SK-N-SH (cell line): ENCODE measurements at regions not wholly inside any gene's neighbourhood (a gene's known extent, or its start where the extent isn't known, plus 50 kb on each side); places are given as distances from the start of the nearest gene placed in this dataset.

Source experiments
- CTCF ChIA-PET: fragments of 300-600, 350-600 bp; formaldehyde crosslinking; extraction: SDS; loops from one replicate; lab custom pipeline; 2021; lab: Yijun Ruan, JAX
- POLR2A ChIA-PET: fragments of 350-600 bp; sonication (Branson Sonifier 250); formaldehyde crosslinking; extraction: SDS; loops from one replicate; lab custom pipeline; 2020; ENCODE audit warnings: antibody characterized with exemption, inconsistent platforms; lab: Yijun Ruan, JAX
- DNase-seq: peaks from one replicate; pipeline ENCODE4 v3.0.0; 2012
- H2AFZ ChIP-seq: fragments of 200-600 bp; sonication (generic); 2 replicates; pipeline ENCODE4 v1.8.1; 2016; ENCODE audit warnings: antibody characterized with exemption, mild to moderate bottlenecking, low read depth
- H3F3A ChIP-seq: fragments of 200-600 bp; sonication (generic); replicated peaks from 2 replicates; pipeline ENCODE3; 2016; ENCODE audit warnings: antibody characterized with exemption, mild to moderate bottlenecking; ENCODE audit not compliant: insufficient read depth
- H3K27ac ChIP-seq, 2 experiments: fragments of 200-500 bp in 1 of 2; fragments of 200-600 bp in 1 of 2; sonication (Bioruptor generic) in 1 of 2; sonication (generic), shearing (Covaris generic) in 1 of 2; 2 replicates each; pipeline versions ENCODE4 v1.5.1 to v1.6.1; 2014 to 2016; ENCODE audit warnings: low read depth in 2 of 2, inconsistent platforms in 1 of 2, low read length in 1 of 2, mild to moderate bottlenecking in 1 of 2, mixed read lengths in 1 of 2
- H3K27me3 ChIP-seq: fragments of 200-600 bp; sonication (generic), shearing (Covaris generic); 2 replicates; pipeline ENCODE4 v1.6.1; 2016; ENCODE audit warnings: mixed run types; ENCODE audit not compliant: insufficient read depth
- H3K36me3 ChIP-seq, 2 experiments: fragments of 200-500 bp in 1 of 2; fragments of 200-600 bp in 1 of 2; sonication (Bioruptor generic) in 1 of 2; sonication (generic) in 1 of 2; replicated peaks in 1 of 2; 2 replicates each; pipeline versions ENCODE3 to v1.5.1; 2014 to 2016; ENCODE audit warnings: low read length in 1 of 2, mild to moderate bottlenecking in 1 of 2; ENCODE audit not compliant: insufficient read depth in 2 of 2, control insufficient read depth in 1 of 2
- H3K4me1 ChIP-seq, 2 experiments: fragments of 200-500 bp in 1 of 2; fragments of 200-600 bp in 1 of 2; sonication (Bioruptor generic) in 1 of 2; sonication (generic), shearing (Covaris generic) in 1 of 2; 2 replicates each; pipeline versions ENCODE4 v1.5.1 to v1.6.1; 2014 to 2016; ENCODE audit warnings: low read depth in 1 of 2, low read length in 1 of 2, mixed run types in 1 of 2; ENCODE audit not compliant: insufficient read depth in 2 of 2, control insufficient read depth in 1 of 2
- H3K4me2 ChIP-seq: fragments of 200-600 bp; sonication (generic), shearing (Covaris generic); 2 replicates; pipeline ENCODE4 v1.6.1; 2017; ENCODE audit warnings: mixed run types
- H3K4me3 ChIP-seq, 2 experiments: fragments of 200-500 bp in 1 of 2; fragments of 200-600 bp in 1 of 2; sonication (Bioruptor generic) in 1 of 2; sonication (generic), shearing (Covaris generic) in 1 of 2; 2 replicates each; pipeline versions ENCODE4 v1.5.1 to v1.8.1; 2014 to 2016; ENCODE audit warnings: low read depth in 2 of 2, inconsistent platforms in 1 of 2, low read length in 1 of 2, mild to moderate bottlenecking in 1 of 2, mixed read lengths in 1 of 2, moderate library complexity in 1 of 2
- H3K79me2 ChIP-seq: fragments of 200-600 bp; sonication (generic); 2 replicates; pipeline ENCODE4 v1.8.1; 2017; ENCODE audit warnings: mild to moderate bottlenecking; ENCODE audit not compliant: insufficient read depth
- H3K9ac ChIP-seq: fragments of 200-600 bp; sonication (generic); 2 replicates; pipeline ENCODE4 v1.6.1; 2017; ENCODE audit warnings: mixed run types
- H3K9me2 ChIP-seq: fragments of 200-600 bp; sonication (generic); 2 replicates; pipeline ENCODE4 v1.6.1; 2017; ENCODE audit warnings: mixed run types
- H3K9me3 ChIP-seq: fragments of 200-600 bp; sonication (generic); 2 replicates; pipeline ENCODE4 v1.6.1; 2017; ENCODE audit warnings: mixed run types, mild to moderate bottlenecking, moderate library complexity
- H4K20me1 ChIP-seq: fragments of 200-600 bp; sonication (generic); 2 replicates; pipeline ENCODE4 v1.6.1; 2017; ENCODE audit warnings: mild to moderate bottlenecking, mixed run types; ENCODE audit not compliant: insufficient read depth
- ELF1 ChIP-seq: IDR thresholded peaks from 2 replicates; pipeline ENCODE4 v1.4.0; 2012
- EZH2phosphoT487 ChIP-seq: fragments of 200-600 bp; sonication (generic); IDR thresholded peaks from 2 replicates; pipeline ENCODE4 v1.6.1; 2017; ENCODE audit warnings: low read depth, mixed run types, mild to moderate bottlenecking, antibody characterized with exemption, moderate library complexity, borderline replicate concordance
- FOSL2 ChIP-seq: IDR thresholded peaks from 2 replicates; pipeline ENCODE4 v1.4.0; 2012; ENCODE audit warnings: low read depth, mild to moderate bottlenecking, moderate library complexity, borderline replicate concordance
- FOXM1 ChIP-seq: IDR thresholded peaks from 2 replicates; pipeline ENCODE4 v1.4.0; 2012; ENCODE audit warnings: low read depth, mild to moderate bottlenecking
- GABPA ChIP-seq: IDR thresholded peaks from 2 replicates; pipeline ENCODE4 v1.4.0; 2012; ENCODE audit warnings: low read depth, mild to moderate bottlenecking
- MEF2A ChIP-seq: IDR thresholded peaks from 2 replicates; pipeline ENCODE4 v1.4.0; 2012; ENCODE audit warnings: low read depth, borderline replicate concordance
- NFIC ChIP-seq: IDR thresholded peaks from 2 replicates; pipeline ENCODE4 v1.4.0; 2012; ENCODE audit warnings: borderline replicate concordance
- RAD21 ChIP-seq: IDR thresholded peaks from 2 replicates; pipeline ENCODE4 v1.6.1; 2012; ENCODE audit warnings: mild to moderate bottlenecking, low read length
- RFX5 ChIP-seq: IDR thresholded peaks from 2 replicates; pipeline ENCODE4 v1.6.1; 2012; ENCODE audit warnings: mild to moderate bottlenecking, improper control_type of control experiment, low read length
- RXRA ChIP-seq: IDR thresholded peaks from 2 replicates; pipeline ENCODE4 v1.4.0; 2012; ENCODE audit warnings: low read depth, mild to moderate bottlenecking, borderline replicate concordance
- TAF1 ChIP-seq: IDR thresholded peaks from 2 replicates; pipeline ENCODE4 v1.6.1; 2012; ENCODE audit warnings: low read depth, mild to moderate bottlenecking, low read length, moderate library complexity, borderline replicate concordance
- TCF12 ChIP-seq: IDR thresholded peaks from 2 replicates; pipeline ENCODE4 v1.4.0; 2012
- TEAD4 ChIP-seq: IDR thresholded peaks from 2 replicates; pipeline ENCODE4 v1.4.0; 2012; ENCODE audit warnings: mild to moderate bottlenecking, borderline replicate concordance; ENCODE audit not compliant: insufficient read depth
- WGBS: methylation state at CpG from one replicate; pipeline ENCODE4 v1.1.6; 2017; ENCODE audit warnings: low lambda C conversion rate; 5-methylcytosine and 5-hydroxymethylcytosine counted together
- TF ChIP-seq, protein P1 (sequence below): fragments of 150-350 bp; IDR thresholded peaks from 2 replicates; pipeline ENCODE4 v1.6.1; 2017; ENCODE audit warnings: antibody characterized with exemption, low read length, low read depth, borderline replicate concordance
- TF ChIP-seq, protein P2 (sequence below): fragments of 150-350 bp; IDR thresholded peaks from 2 replicates; pipeline ENCODE4 v1.6.1; 2016; ENCODE audit warnings: mild to moderate bottlenecking, low read depth, low read length
- TF ChIP-seq, protein P3 (sequence below): IDR thresholded peaks from 2 replicates; pipeline ENCODE4 v1.4.0; 2012; ENCODE audit warnings: low read depth

DNA sequence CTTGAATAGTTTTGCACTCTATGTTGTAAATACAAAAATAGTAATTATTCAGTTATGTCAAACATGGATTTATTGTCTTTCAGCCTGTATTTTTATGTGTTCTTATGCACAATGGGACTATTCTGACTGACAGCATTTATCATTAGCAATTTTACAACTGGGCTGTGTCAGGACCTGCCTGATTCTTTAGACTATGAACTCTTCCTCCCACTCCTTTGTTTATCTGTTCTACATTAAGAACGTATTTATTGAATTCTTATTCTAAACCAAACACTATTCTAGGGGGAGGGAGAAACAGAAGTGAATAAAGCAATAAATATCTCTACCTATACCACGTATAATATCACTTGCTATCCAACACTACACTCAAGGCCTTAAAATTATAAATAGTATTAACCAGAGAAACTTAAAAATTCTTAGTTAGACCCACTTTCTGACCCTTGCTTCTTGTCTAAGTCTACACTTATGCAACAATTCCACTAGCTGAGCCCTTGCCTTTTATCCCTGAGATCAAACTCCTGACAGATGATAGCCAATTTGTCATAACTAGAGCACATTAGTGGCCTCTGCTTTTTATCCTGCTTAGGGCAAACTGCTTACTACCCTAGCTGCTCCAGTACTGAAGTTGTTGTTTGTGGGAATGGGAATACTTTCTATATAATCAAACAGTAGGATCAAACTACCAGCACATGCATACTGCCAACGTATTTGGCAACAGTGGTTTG lies 494.3 kb downstream of the BRINP3 start:
- 46% methylated on average over 3 of the region's 3 CpGs for WGBS
- no peak overlapping the region for H2AFZ ChIP-seq
- peak; percentile 4 for DNase-seq
- no peaks in the 10 kb centered on the region for H3K36me3 ChIP-seq
- H3K27me3 ChIP-seq = no peaks in the 10 kb centered on the region
- H3F3A ChIP-seq = no peaks in the 10 kb centered on the region
- no peaks in the 10 kb centered on the region for H4K20me1 ChIP-seq
- no peak overlapping the region for H3K27ac ChIP-seq
- no peaks in the 10 kb centered on the region; a peak in 1 of 4 replicates for H3K4me1 ChIP-seq
- TF ChIP-seq, protein P1, sequence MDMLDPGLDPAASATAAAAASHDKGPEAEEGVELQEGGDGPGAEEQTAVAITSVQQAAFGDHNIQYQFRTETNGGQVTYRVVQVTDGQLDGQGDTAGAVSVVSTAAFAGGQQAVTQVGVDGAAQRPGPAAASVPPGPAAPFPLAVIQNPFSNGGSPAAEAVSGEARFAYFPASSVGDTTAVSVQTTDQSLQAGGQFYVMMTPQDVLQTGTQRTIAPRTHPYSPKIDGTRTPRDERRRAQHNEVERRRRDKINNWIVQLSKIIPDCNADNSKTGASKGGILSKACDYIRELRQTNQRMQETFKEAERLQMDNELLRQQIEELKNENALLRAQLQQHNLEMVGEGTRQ = no peak
- TF ChIP-seq NFIC (no peak), FOXM1 (no peak), EZH2phosphoT487 (no peak), FOSL2 (no peak), GABPA (no peak), TCF12 (no peak)
- TF ChIP-seq, protein P2, sequence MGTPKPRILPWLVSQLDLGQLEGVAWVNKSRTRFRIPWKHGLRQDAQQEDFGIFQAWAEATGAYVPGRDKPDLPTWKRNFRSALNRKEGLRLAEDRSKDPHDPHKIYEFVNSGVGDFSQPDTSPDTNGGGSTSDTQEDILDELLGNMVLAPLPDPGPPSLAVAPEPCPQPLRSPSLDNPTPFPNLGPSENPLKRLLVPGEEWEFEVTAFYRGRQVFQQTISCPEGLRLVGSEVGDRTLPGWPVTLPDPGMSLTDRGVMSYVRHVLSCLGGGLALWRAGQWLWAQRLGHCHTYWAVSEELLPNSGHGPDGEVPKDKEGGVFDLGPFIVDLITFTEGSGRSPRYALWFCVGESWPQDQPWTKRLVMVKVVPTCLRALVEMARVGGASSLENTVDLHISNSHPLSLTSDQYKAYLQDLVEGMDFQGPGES = no peak
- no peaks in the 10 kb centered on the region for H3K9me2 ChIP-seq
- ChIA-PET CTCF (no interaction called here), POLR2A (no interaction called here)
- no peak overlapping the region for H3K4me2 ChIP-seq
- H3K9me3 ChIP-seq = no peaks in the 10 kb centered on the region
- no peaks in the 10 kb centered on the region for H3K79me2 ChIP-seq
- H3K9ac ChIP-seq = no peak overlapping the region
- H3K4me3 ChIP-seq = no peak overlapping the region

DNA sequence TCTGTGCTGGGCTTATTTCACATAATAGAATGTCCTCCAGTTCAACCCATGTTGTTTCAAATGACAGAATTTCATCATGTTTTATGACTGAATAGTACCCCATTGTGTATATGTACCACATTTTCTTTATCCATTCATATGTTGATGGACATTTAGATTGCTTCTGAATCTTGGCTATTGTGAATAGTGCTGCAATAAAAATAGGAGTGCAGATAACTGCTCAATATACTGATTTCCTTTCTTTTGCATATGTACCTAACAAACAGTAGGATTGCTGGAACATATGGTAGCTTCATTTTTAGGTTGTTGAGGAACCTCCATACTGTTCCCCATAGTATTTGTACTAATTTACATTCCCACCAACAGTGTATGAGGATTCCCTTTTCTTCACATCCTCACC lies 491.1 kb downstream of the BRINP3 start:
- no peak overlapping the region for H3K9ac ChIP-seq
- no peaks in the 10 kb centered on the region for H3K9me2 ChIP-seq
- no peak overlapping the region for H3K4me2 ChIP-seq
- no peaks in the 10 kb centered on the region for H3K36me3 ChIP-seq
- no peak overlapping the region for H2AFZ ChIP-seq
- no peaks in the 10 kb centered on the region for H3K27me3 ChIP-seq
- DNase-seq = no peak
- no peak overlapping the region for H3K4me3 ChIP-seq
- H3K79me2 ChIP-seq = no peaks in the 10 kb centered on the region
- H3K4me1 ChIP-seq = no peaks in the 10 kb centered on the region; a peak in 1 of 4 replicates
- no peak overlapping the region for H3K27ac ChIP-seq
- TF ChIP-seq, protein P3, sequence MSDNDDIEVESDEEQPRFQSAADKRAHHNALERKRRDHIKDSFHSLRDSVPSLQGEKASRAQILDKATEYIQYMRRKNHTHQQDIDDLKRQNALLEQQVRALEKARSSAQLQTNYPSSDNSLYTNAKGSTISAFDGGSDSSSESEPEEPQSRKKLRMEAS = no peak
- TF ChIP-seq RAD21 = no peak
- no peak for TF ChIP-seq TEAD4
- TF ChIP-seq GABPA = no peak
- no peak for TF ChIP-seq ELF1
- TF ChIP-seq FOSL2 = no peak
- TF ChIP-seq MEF2A = no peak
- TF ChIP-seq RFX5 = no peak
- no peak for TF ChIP-seq RXRA
- TF ChIP-seq TAF1 = no peak
- ChIA-PET CTCF (no interaction called here), POLR2A (no interaction called here)
- no peaks in the 10 kb centered on the region for H4K20me1 ChIP-seq
- no peaks in the 10 kb centered on the region for H3F3A ChIP-seq
- H3K9me3 ChIP-seq = no peaks in the 10 kb centered on the region
